IPS-NIHi11 (cell line): ENCODE measurements at regions not wholly inside any gene's neighbourhood (a gene's known extent, or its start where the extent isn't known, plus 50 kb on each side); places are given as distances from the start of the nearest gene placed in this dataset.
"Not testable (repeated sequence)": the region's sequence is repeated elsewhere in the genome, so short reads cannot be mapped to it uniquely, and the experiment has no call there.

Experiments
- DNase-seq: peaks from one replicate; pipeline ENCODE4 v3.0.0; 2012; ENCODE audit warnings: mixed read lengths, low spot score

- DNase-seq, result no peak
These were observed 292.0 kb upstream of the SFSWAP start for GRCh38 chr12:131418884-131419283.

- DNase-seq, result no peak
These were observed 289.9 kb upstream of the SFSWAP start for GRCh38 chr12:131420867-131421447.

DNA sequence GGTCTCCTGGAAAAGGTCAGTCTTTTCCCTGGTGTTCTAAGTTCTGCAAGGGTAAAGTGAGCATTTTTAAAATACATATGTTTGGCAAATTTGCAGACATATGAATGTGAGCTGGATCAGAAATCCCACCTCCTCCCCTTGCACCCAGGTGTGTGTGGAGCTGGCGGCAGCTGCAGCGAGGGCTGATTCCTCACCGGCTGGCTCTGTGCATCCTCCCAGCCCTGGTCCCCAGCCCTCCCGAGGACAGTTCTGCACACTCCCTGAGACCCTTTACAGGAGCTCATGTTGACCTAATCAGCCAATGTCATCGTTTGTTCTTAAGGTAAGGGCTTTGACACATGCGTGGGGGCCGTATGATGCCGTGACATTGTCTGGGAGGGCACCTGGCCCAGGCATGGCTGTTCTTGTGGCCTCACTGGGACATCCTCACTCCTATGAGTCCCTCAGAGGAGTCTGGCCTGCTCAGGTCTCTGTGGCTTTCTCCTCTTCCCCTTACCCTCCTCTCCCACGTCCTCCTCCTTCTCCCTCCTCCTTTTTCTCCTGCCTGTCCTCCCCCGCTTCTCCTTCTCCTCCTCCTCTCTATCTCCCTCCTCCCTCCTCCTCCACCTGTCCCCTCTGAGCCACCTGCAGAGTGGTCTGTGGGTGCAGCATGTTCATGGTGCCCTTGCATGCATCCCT lies 289.2 kb upstream of the SFSWAP start:
- DNase-seq, result no peak

DNA sequence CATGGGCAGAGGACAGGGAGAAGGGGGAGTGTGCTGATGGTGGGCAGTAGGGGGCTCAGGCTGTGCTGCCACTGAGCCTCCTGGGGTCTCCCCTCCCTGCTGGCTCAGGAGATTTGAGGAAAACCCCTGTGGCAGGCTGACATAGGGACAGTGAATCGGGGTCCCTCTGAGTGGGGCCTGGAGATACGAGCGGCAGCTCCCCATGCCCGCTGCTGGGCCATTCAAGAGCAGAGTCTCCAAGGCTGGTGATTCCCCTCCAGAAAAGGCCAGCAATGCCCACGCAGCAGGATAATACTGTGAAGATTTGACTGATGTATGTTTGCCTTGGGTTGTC lies 288.7 kb upstream of the SFSWAP start:
- no peak for DNase-seq

DNA sequence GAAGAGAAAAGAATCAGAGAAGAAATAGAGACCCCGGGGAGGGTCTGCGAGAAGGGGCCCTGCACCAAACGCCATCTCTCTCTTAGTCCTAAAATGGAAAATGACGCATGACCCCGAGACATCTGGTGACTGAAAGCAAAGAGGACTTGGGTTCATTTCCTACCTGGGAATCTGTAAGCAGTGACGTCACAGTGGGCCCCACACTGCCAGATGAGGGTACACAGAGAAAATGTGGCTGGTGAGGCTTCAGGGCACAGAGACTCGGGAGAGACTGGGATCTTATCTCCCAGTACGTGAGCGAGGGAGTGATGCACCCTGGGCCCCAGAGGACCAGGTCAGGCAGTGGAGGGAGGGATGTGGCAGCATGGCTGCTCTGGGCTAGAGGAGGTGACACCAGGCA lies 288.1 kb upstream of the SFSWAP start:
- no peak for DNase-seq

GRCh38 chr12:131424270-131424669 lies 286.6 kb upstream of the SFSWAP start:
- DNase-seq, result no peak

GRCh38 chr12:131425112-131426075 lies 285.5 kb upstream of the SFSWAP start:
- DNase-seq, result no peak

GRCh38 chr12:131428091-131428685 lies 282.7 kb upstream of the SFSWAP start:
- no peak for DNase-seq

GRCh38 chr12:131429221-131429620 lies 281.7 kb upstream of the SFSWAP start:
- DNase-seq, result not testable (repeated sequence)

DNA sequence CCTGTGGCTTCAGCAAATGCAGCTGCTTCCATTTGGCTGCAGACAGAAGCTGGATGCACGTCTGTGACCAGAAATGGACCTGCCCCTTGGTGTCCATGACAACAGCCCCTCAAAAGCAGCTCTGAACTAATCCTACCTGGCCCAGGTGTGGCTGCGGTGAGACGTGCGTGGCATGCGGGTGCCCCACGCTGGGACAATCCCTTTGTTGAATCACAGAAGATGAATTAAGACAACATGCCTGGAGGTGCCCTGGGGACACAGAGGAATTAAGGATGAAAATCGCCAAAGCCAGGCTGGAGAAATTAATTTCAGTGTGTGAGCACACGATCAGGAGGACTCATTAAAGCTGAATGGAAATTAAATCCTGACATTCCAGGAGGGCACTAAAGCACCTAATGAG lies 281.2 kb upstream of the SFSWAP start:
- not testable (repeated sequence) for DNase-seq

DNA sequence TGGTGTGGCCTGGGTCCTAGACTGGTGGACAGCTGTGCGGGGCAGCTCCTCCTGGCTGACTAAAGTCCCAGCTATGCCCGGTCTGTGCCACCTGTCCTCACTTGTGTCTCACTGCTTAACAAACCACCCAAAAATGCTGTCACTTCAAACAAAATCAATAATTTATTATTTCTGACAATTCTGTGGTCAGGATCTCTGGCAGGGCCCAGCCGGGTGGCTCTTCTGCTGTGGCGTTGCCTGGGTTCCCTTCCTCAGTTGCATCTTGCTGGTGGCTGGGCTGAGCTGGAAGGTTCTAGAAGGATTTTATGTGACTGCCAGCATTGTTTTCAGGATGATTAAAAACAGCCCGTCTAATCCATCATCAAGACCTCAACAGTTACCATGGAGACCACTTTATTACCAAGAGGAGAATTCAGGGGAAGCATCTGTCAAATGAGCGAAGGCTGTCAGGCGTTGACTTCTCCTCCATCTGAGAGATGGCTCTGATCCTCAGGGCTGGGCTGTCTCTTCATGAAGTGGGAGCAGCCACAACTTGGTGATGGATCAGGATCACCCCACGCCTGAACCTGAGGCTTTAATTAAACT lies 280.6 kb upstream of the SFSWAP start:
- no peak for DNase-seq

- not testable (repeated sequence) for DNase-seq
These were observed 279.7 kb upstream of the SFSWAP start for GRCh38 chr12:131431126-131431655.

GRCh38 chr12:131432532-131433260 lies 278.2 kb upstream of the SFSWAP start:
- DNase-seq, result no peak

DNA sequence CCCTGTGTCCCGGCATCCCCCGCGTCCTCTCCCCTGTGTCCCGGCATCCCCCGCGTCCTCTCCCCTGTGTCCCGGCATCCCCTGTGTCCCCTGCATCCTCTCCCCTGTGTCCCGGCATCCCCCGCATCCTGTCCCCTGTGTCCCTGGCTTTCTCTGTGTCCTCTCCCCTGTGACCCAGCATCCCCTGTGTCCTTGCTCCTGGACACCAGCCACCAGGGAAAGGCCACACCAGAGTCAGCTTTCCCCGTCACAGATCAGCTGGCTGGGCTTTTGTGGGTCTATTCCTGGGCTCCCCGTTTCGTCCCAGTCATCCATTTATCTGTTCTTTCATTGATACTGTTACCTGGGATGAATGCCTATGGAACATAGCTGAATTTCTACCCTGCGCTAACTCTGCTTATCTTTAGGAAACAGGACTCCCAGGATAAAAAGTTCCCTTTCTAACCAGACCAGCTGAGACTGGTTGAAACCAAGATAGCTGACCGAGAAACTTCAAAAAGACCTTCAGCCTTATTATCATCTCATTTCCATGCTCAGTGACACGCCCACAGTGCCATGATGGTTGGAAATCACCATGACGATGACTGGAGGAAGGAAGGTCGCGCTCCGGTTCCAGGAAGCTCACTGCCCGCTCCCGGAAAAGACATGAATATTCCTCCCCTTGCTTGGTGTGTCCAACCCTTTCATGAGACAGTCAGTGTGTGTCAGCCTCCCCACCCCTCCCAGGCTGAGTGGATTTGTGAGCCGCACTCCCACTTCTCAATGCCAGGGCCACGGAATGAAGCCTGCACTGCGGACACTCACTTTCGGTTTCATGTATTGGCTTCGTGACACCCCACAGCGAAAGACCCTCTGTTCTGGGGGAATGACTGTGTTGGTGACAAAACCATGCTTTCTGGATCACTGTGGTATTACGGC lies 276.4 kb upstream of the SFSWAP start:
- DNase-seq, result no peak

GRCh38 chr12:131436922-131437705 lies 273.8 kb upstream of the SFSWAP start:
- peak; percentile 53 for DNase-seq

GRCh38 chr12:131437706-131438492 lies 273.0 kb upstream of the SFSWAP start:
- DNase-seq, result no peak

GRCh38 chr12:131438493-131438835 lies 272.4 kb upstream of the SFSWAP start:
- not testable (repeated sequence) for DNase-seq

DNA sequence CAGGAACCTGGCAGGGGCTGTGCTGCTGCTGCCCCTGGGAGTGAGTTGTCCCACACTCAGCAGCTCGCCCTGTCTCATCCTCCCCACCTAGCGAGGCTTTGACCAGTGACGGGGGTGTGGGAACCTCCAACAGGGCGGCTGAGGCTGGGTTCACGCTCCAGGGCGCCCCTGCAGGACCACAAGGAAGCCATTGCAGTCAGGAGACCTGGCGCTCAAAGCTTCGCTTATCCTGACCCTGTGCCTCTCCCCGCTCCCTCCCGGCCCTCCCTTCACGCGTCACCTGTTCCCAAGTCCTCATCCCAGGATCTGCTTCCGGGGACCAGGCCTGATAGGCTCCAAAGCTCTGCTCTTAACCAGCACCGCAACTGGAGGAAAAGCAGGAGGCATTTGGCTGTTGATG lies 272.0 kb upstream of the SFSWAP start:
- DNase-seq, result no peak

DNA sequence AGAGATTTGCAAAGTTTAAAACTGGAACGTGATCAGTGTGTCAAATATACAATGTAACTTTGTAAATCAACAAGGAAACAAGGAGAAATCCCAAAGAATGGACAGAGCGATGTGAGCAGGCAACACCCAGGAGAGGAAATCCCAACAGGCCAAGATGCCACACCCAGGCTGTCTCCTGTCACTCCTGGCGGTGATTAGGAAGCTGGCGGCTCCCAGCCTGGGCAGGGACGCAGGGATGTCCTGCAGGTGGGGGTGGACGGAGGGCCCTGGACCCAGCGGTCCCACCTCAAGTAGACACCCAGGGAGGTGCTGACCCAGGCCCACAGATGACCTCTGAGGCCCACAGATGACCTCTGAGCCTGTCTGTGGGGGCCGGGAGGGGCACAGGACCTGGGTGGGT lies 271.1 kb upstream of the SFSWAP start:
- not testable (repeated sequence) for DNase-seq
